GM12878 (cell line): ENCODE measurements at regions not wholly inside any gene's neighbourhood (a gene's known extent, or its start where the extent isn't known, plus 50 kb on each side); places are given as distances from the start of the nearest gene placed in this dataset.

ENCODE experiments used
- ATAC-seq: fragments of 200-7000 bp; cut with Tn5 transposase; 3 replicates; pipeline ENCODE4 v1.9.1; 2020; ENCODE audit warnings: mild to moderate bottlenecking, moderate library complexity
- BruUV-seq: library from RNA; stranded (reverse); fragments of 400-500 nt; replicated peaks from 2 replicates; lab custom pipeline; 2021; lab: Mats Ljungman, UMichigan
- CTCF ChIA-PET: fragments of 300-600 bp; sonication (Branson Sonifier 250); formaldehyde crosslinking; extraction: SDS; loops from one replicate; lab custom pipeline; 2021; ENCODE audit warnings: inconsistent platforms; lab: Yijun Ruan, JAX
- POLR2A ChIA-PET: fragments of 350-600 bp; formaldehyde crosslinking; extraction: SDS; loops from one replicate; lab custom pipeline; 2021; ENCODE audit warnings: inconsistent platforms; lab: Charles Lee
- RAD21 ChIA-PET: fragments of 300-600 bp; sonication (Branson Sonifier 250); formaldehyde crosslinking; loops from one replicate; lab custom pipeline; 2023; ENCODE audit warnings: antibody characterized with exemption; ENCODE audit not compliant: unreplicated experiment; lab: Charles Lee
- SMC1A ChIA-PET: fragments of 300-600 bp; sonication (Branson Sonifier 250); formaldehyde crosslinking; loops from one replicate; lab custom pipeline; 2023; ENCODE audit not compliant: unreplicated experiment, uncharacterized antibody; lab: Charles Lee
- DNase-seq: peaks from one replicate; pipeline ENCODE4 v3.0.0-alpha.2; 2011; ENCODE audit warnings: low read depth, low spot score
- FAIRE-seq: peaks from 3 replicates; lab custom pipeline; 2011; peaks lifted over from hg19 to GRCh38; lab: Jason Lieb, UNC
- H2AFZ ChIP-seq: 2 replicates; pipeline ENCODE4 v1.6.0; 2011; ENCODE audit warnings: low read depth, low read length, control low read depth; ENCODE audit not compliant: control insufficient read depth
- H3K27ac ChIP-seq: 2 replicates; pipeline ENCODE4 v1.5.1; 2011; ENCODE audit warnings: control low read depth; ENCODE audit not compliant: control insufficient read depth, insufficient read depth
- H3K27me3 ChIP-seq, 2 experiments: replicated peaks in 1 of 2; 2 replicates each; pipeline versions ENCODE4 v1.6.0 to v1.6.1; 2011; ENCODE audit warnings: low read length in 1 of 2; ENCODE audit not compliant: control insufficient read depth in 2 of 2, insufficient read depth in 2 of 2
- H3K36me3 ChIP-seq, 2 experiments: 2 replicates each; pipeline ENCODE4 v1.5.1; 2011; ENCODE audit warnings: low read length in 1 of 2; ENCODE audit not compliant: control insufficient read depth in 2 of 2, insufficient read depth in 2 of 2
- H3K4me1 ChIP-seq: 2 replicates; pipeline ENCODE4 v1.6.1; 2011; ENCODE audit warnings: mild to moderate bottlenecking, low read length, moderate library complexity, mixed read lengths; ENCODE audit not compliant: control insufficient read depth, insufficient read depth
- H3K4me2 ChIP-seq: 2 replicates; pipeline ENCODE4 v1.6.0; 2011; ENCODE audit warnings: control low read depth; ENCODE audit not compliant: control insufficient read depth, insufficient read depth
- H3K4me3 ChIP-seq: fragments of 200-600 bp; sonication (generic); 2 replicates; pipeline ENCODE4 v1.5.1; 2016
- H3K79me2 ChIP-seq: 2 replicates; pipeline ENCODE4 v1.6.0; 2011; ENCODE audit warnings: low read length; ENCODE audit not compliant: control insufficient read depth, insufficient read depth
- H3K9ac ChIP-seq: 2 replicates; pipeline ENCODE4 v1.8.0; 2011; ENCODE audit warnings: low read length, control low read depth, mixed read lengths; ENCODE audit not compliant: control insufficient read depth, insufficient read depth
- H3K9me3 ChIP-seq: replicated peaks from 3 replicates; pipeline ENCODE4 v1.5.1; 2011; ENCODE audit warnings: mild to moderate bottlenecking, low read length; ENCODE audit not compliant: control insufficient read depth, insufficient read depth
- H4K20me1 ChIP-seq: 2 replicates; pipeline ENCODE4 v1.6.0; 2011; ENCODE audit not compliant: control insufficient read depth, insufficient read depth
- CHD1 ChIP-seq: IDR thresholded peaks from 2 replicates; pipeline ENCODE4 v1.6.1; 2012; ENCODE audit warnings: low read depth, low read length, improper control_type of control experiment
- CREM ChIP-seq: IDR thresholded peaks from 2 replicates; pipeline ENCODE4 v1.6.1; 2014; ENCODE audit warnings: antibody characterized with exemption, low read depth
- GABPA ChIP-seq: IDR thresholded peaks from 2 replicates; pipeline ENCODE4 v1.6.1; 2014; ENCODE audit warnings: antibody characterized with exemption, low read depth, mild to moderate bottlenecking, inconsistent platforms
- IKZF2 ChIP-seq, 2 experiments: fragments of 450-650 bp; IDR thresholded peaks; 2 replicates each; pipeline ENCODE4 v1.6.1; 2017; ENCODE audit warnings: mild to moderate bottlenecking in 2 of 2, moderate library complexity in 2 of 2
- KDM1A ChIP-seq: fragments of 200-600 bp; sonication (generic); IDR thresholded peaks from 2 replicates; pipeline ENCODE4 v1.6.1; 2016; ENCODE audit warnings: borderline replicate concordance
- MTA3 ChIP-seq: IDR thresholded peaks from 2 replicates; pipeline ENCODE4 v1.6.1; 2012; ENCODE audit warnings: low read length, inconsistent platforms, borderline replicate concordance
- NFIC ChIP-seq: IDR thresholded peaks from 2 replicates; pipeline ENCODE4 v1.6.1; 2012; ENCODE audit warnings: low read depth, mild to moderate bottlenecking, inconsistent platforms, low read length, moderate library complexity
- NFYA ChIP-seq: IDR thresholded peaks from 2 replicates; pipeline ENCODE4 v1.6.1; 2011; ENCODE audit warnings: low read depth, mild to moderate bottlenecking, low read length, improper control_type of control experiment, borderline replicate concordance
- PAX5 ChIP-seq: IDR thresholded peaks from 2 replicates; pipeline ENCODE4 v1.6.1; 2011; ENCODE audit warnings: low read depth, low read length, borderline replicate concordance
- RBBP5 ChIP-seq: fragments of 200-600 bp; sonication (generic); conservative IDR thresholded peaks from 2 replicates; pipeline ENCODE4 v1.6.1; 2016
- RCOR1 ChIP-seq: conservative IDR thresholded peaks from 2 replicates; pipeline ENCODE4 v1.6.1; 2012; ENCODE audit warnings: low read depth, low read length, improper control_type of control experiment
- SMAD1 ChIP-seq: fragments of 450-650 bp; IDR thresholded peaks from 2 replicates; pipeline ENCODE4 v1.6.1; 2018; ENCODE audit warnings: mild to moderate bottlenecking, low read depth; ENCODE audit not compliant: partially characterized antibody
- SREBF2 ChIP-seq: IDR thresholded peaks from 2 replicates; pipeline ENCODE4 v1.6.1; 2012; ENCODE audit warnings: mild to moderate bottlenecking, low read length
- TCF12 ChIP-seq: IDR thresholded peaks from 2 replicates; pipeline ENCODE4 v1.6.1; 2011; ENCODE audit warnings: low read depth, mild to moderate bottlenecking, low read length
- ZNF217 ChIP-seq: fragments of 450-650 bp; IDR thresholded peaks from 2 replicates; pipeline ENCODE4 v1.6.1; 2017; ENCODE audit warnings: antibody characterized with exemption, mild to moderate bottlenecking
- ZSCAN29 ChIP-seq: fragments of 450-650 bp; IDR thresholded peaks from 2 replicates; pipeline ENCODE4 v1.6.1; 2017; ENCODE audit warnings: mild to moderate bottlenecking, moderate library complexity
- WGBS: methylation state at CpG from one replicate; pipeline ENCODE4 v1.1.6; 2016; ENCODE audit warnings: low lambda C conversion rate; ENCODE audit not compliant: insufficient replicate concordance, insufficient coverage; ENCODE audit errors: missing lambda C conversion rate; 5-methylcytosine and 5-hydroxymethylcytosine counted together
- in situ Hi-C: fragments of 300-500 bp; cut with MboI; formaldehyde crosslinking; loops from 9 replicates; pipeline ENCODE4 v1.14.3; 2018; ENCODE audit warnings: mixed read lengths
- intact Hi-C: fragments of 100-400 bp; cut with micrococcal nuclease; formaldehyde crosslinking; loops from one replicate; pipeline ENCODE4 v1.14.2; 2022; ENCODE audit not compliant: unreplicated experiment
- TF ChIP-seq, protein P1 (sequence below): fragments of 450-650 bp; IDR thresholded peaks from 2 replicates; pipeline ENCODE4 v1.6.1; 2017; ENCODE audit warnings: antibody characterized with exemption, mild to moderate bottlenecking, moderate library complexity
- TF ChIP-seq, protein P2 (sequence below), 3 experiments: IDR thresholded peaks in 2 of 3; conservative IDR thresholded peaks in 1 of 3; 2 replicates each; pipeline ENCODE4 v1.5.1; 2011; ENCODE audit warnings: low read depth in 3 of 3, low read length in 3 of 3, mild to moderate bottlenecking in 3 of 3, control low read depth in 2 of 3, moderate library complexity in 2 of 3, inconsistent platforms in 1 of 3, mixed read lengths in 1 of 3; ENCODE audit not compliant: control insufficient read depth in 2 of 3, insufficient read depth in 1 of 3; ENCODE audit errors: extremely low read depth in 1 of 3
- TF ChIP-seq, protein P3 (sequence below): fragments of 450-650 bp; IDR thresholded peaks from 2 replicates; pipeline ENCODE4 v1.6.1; 2017; ENCODE audit warnings: low read depth, mild to moderate bottlenecking, moderate library complexity

DNA sequence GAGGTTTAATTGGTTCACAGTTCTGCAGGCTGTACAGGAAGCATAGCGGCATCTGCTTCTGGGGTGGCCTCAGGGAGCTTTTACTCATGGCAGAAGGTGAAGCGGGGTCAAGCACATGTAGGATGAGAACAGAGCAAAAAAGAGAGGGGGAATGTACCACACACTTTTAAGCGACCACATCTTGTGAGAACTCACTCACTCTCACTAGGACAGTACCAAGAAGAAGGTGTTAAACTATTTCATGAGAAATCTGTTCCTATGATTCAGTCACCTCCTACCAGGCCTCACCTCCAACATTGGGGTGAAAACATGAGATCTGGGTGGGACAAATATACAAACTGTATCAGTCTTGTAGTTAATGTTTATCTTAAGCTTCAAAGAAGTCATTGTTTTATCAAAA lies 174.7 kb downstream of the GNAI1 start (continued):
- TF ChIP-seq, protein P1, sequence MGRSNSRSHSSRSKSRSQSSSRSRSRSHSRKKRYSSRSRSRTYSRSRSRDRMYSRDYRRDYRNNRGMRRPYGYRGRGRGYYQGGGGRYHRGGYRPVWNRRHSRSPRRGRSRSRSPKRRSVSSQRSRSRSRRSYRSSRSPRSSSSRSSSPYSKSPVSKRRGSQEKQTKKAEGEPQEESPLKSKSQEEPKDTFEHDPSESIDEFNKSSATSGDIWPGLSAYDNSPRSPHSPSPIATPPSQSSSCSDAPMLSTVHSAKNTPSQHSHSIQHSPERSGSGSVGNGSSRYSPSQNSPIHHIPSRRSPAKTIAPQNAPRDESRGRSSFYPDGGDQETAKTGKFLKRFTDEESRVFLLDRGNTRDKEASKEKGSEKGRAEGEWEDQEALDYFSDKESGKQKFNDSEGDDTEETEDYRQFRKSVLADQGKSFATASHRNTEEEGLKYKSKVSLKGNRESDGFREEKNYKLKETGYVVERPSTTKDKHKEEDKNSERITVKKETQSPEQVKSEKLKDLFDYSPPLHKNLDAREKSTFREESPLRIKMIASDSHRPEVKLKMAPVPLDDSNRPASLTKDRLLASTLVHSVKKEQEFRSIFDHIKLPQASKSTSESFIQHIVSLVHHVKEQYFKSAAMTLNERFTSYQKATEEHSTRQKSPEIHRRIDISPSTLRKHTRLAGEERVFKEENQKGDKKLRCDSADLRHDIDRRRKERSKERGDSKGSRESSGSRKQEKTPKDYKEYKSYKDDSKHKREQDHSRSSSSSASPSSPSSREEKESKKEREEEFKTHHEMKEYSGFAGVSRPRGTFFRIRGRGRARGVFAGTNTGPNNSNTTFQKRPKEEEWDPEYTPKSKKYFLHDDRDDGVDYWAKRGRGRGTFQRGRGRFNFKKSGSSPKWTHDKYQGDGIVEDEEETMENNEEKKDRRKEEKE: no peak
- no peak for TF ChIP-seq ZNF217
- TF ChIP-seq SREBF2: no peak
- no peak for TF ChIP-seq PAX5
- TF ChIP-seq CREM: no peak
- TF ChIP-seq CHD1: no peak
- TF ChIP-seq NFYA: no peak
- TF ChIP-seq ZSCAN29: no peak

DNA sequence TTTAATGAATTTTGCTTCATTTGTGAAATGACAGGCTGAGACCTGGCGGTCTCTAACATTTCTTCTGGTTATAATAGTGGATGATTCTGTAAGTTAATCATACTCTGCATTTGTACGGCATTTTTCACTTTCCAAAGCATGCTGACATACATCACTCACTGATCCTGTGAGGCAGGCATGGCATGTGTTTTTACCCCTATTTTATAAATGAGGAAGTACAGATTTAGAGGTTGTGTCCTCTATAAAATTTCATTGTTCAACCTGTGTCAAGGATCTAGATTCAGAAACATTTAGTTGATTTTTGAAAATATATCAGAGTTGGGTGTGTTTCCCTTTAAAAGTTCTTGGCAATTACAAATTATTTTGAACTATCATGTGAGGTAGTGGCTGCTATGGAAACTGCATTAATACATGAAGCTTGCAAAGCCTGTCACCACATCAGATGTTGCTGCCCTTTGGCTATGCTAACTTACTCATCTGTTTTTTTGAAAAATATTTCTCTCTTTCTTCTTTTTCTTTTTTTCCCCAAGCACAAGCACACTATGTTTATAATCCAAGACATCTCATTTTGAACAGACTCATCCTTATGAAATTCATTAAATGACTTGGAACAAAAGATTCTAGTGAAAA lies 172.7 kb downstream of the GNAI1 start:
- ChIA-PET SMC1A (no interaction called here), RAD21 (no interaction called here), POLR2A (no interaction called here), CTCF (no interaction called here)
- no peak for FAIRE-seq
- Histone ChIP-seq H4K20me1 (no peaks in the 10 kb centered on the region), H2AFZ (no peak overlapping the region), H3K79me2 (no peaks in the 10 kb centered on the region), H3K27ac (no peak overlapping the region), H3K27me3 (no peaks in the 10 kb centered on the region), H3K4me1 (no peaks in the 10 kb centered on the region), H3K36me3 (no peaks in the 10 kb centered on the region), H3K9me3 (no peaks in the 10 kb centered on the region), H3K4me3 (no peak overlapping the region), H3K9ac (no peak overlapping the region), H3K4me2 (no peak overlapping the region)
- WGBS: 53% methylated on average over 2 of the region's 2 CpGs
- in situ Hi-C loops (no loop called here), intact Hi-C loops (no loop called here)
- DNase-seq: no peak
- no TSS peak for BruUV-seq
- ATAC-seq: no peak
- TF ChIP-seq, protein P2, sequence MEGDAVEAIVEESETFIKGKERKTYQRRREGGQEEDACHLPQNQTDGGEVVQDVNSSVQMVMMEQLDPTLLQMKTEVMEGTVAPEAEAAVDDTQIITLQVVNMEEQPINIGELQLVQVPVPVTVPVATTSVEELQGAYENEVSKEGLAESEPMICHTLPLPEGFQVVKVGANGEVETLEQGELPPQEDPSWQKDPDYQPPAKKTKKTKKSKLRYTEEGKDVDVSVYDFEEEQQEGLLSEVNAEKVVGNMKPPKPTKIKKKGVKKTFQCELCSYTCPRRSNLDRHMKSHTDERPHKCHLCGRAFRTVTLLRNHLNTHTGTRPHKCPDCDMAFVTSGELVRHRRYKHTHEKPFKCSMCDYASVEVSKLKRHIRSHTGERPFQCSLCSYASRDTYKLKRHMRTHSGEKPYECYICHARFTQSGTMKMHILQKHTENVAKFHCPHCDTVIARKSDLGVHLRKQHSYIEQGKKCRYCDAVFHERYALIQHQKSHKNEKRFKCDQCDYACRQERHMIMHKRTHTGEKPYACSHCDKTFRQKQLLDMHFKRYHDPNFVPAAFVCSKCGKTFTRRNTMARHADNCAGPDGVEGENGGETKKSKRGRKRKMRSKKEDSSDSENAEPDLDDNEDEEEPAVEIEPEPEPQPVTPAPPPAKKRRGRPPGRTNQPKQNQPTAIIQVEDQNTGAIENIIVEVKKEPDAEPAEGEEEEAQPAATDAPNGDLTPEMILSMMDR (IDR thresholded peaks at IDR 0.05 in 2 of 3, conservative IDR thresholded peaks at IDR 0.05 in 1 of 3; ENCODE audit: control insufficient read depth in 2 of 3, extremely low read depth in 1 of 3, insufficient read depth in 1 of 3, low read depth in 3 of 3, low read length in 3 of 3): no peak
- TF ChIP-seq RCOR1 (no peak), MTA3 (no peak), TCF12 (no peak), IKZF2 (IDR thresholded peaks at IDR 0.05) (no peak), KDM1A (no peak), GABPA (no peak), SMAD1 (no peak), RBBP5 (no peak), PAX5 (no peak), NFIC (no peak)
- TF ChIP-seq, protein P3, sequence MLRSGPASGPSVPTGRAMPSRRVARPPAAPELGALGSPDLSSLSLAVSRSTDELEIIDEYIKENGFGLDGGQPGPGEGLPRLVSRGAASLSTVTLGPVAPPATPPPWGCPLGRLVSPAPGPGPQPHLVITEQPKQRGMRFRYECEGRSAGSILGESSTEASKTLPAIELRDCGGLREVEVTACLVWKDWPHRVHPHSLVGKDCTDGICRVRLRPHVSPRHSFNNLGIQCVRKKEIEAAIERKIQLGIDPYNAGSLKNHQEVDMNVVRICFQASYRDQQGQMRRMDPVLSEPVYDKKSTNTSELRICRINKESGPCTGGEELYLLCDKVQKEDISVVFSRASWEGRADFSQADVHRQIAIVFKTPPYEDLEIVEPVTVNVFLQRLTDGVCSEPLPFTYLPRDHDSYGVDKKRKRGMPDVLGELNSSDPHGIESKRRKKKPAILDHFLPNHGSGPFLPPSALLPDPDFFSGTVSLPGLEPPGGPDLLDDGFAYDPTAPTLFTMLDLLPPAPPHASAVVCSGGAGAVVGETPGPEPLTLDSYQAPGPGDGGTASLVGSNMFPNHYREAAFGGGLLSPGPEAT: no peak
